ENCODE measurements at regions not wholly inside any gene's neighbourhood (a gene's known extent, or its start where the extent isn't known, plus 50 kb on each side); places are given as distances from the start of the nearest gene placed in this dataset.
"Not testable (repeated sequence)": the region's sequence is repeated elsewhere in the genome, so short reads cannot be mapped to it uniquely, and the experiment has no call there.

DNA sequence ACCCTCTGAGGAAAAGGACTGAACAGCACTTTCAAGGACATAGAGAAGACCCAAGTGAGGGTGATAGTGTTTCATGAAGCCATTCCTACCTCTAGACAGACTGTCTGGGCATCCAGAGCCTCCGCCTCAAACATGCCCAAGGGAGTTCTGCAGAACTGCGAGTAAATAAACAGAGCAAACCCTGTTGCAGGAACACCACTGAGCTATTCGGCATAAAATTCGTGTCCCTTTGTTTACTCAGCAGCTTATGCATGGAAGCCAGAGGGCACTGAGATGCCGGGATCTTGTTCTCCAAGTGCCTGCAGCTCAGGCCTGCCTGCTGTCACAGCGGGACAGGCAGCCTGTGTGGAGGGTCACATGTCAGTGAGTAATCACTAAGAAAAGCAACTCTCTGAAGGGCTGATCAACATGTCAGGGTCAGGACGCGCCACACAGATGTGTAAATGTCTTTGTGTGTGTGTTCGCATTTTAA, 164.9 kb upstream of the HEY2 start:
- no peaks in the 10 kb centered on the region for H3K4me1 ChIP-seq (ENCODE audit: control insufficient read depth, insufficient read depth, low read length)
- WGBS (ENCODE audit: insufficient coverage, low lambda C conversion rate): no CpG with 5 or more reads among the region's 9 CpGs
- no peak overlapping the region for H3K27ac ChIP-seq (ENCODE audit: low read length)
- H3K9me3 ChIP-seq (ENCODE audit: control insufficient read depth, low read depth, low read length): no peaks in the 10 kb centered on the region
- H3K27me3 ChIP-seq (ENCODE audit: control insufficient read depth, insufficient read depth, low read length): no peaks in the 10 kb centered on the region
- no peaks in the 10 kb centered on the region for H3K36me3 ChIP-seq (ENCODE audit: control insufficient read depth, insufficient read depth, low read length)
- no peak for DNase-seq
- H3K4me3 ChIP-seq (ENCODE audit: low read length): no peak overlapping the region

DNA sequence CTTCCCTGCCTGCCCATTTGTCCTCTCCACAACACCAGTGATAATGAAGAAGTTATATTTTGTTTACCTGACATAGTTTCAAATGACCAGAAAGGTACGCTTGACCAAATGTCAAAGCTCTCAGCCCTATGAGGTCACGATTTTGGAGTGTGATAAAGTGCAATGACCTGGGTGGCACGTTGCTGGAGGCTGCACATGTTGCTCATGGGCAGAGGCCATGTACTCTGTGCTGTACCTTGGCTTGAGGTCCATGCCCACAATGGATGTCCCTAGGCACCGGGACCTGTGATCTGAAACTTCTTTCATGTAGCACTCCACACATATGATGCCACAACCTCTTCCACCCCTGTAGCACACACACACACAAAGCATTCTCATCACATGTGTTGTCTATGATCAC, 164.0 kb upstream of the HEY2 start:
- Histone ChIP-seq H3K4me1 (ENCODE audit: control insufficient read depth, insufficient read depth, low read length) (no peaks in the 10 kb centered on the region), H3K27ac (ENCODE audit: low read length) (no peak overlapping the region), H3K36me3 (ENCODE audit: control insufficient read depth, insufficient read depth, low read length) (no peaks in the 10 kb centered on the region), H3K27me3 (ENCODE audit: control insufficient read depth, insufficient read depth, low read length) (no peaks in the 10 kb centered on the region), H3K4me3 (ENCODE audit: low read length) (no peak overlapping the region), H3K9me3 (ENCODE audit: control insufficient read depth, low read depth, low read length) (no peaks in the 10 kb centered on the region)
- DNase-seq: no peak
- no CpG with 5 or more reads among the region's 4 CpGs for WGBS (ENCODE audit: insufficient coverage, low lambda C conversion rate)

DNA sequence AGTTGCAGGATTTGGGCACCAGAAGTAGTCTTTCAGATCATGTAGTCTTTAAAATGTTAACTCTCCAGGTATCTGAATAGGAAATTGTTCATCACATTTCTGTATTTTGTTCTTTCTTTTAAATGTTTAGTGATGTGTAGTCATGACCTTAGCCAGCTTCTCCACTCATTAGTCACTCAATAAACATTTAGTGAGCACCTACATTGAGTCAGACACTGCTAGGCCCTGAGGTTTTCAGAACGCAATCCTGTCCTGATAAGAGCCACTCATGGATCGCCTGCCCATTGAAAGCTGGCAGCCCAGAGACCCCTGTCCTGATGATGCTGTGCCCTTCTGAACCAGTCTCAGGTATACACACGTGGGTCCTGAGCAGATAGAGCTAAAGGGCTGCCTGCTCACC, 163.4 kb upstream of the HEY2 start:
- Histone ChIP-seq H3K4me1 (ENCODE audit: control insufficient read depth, insufficient read depth, low read length) (no peaks in the 10 kb centered on the region), H3K27me3 (ENCODE audit: control insufficient read depth, insufficient read depth, low read length) (no peaks in the 10 kb centered on the region), H3K9me3 (ENCODE audit: control insufficient read depth, low read depth, low read length) (no peaks in the 10 kb centered on the region), H3K27ac (ENCODE audit: low read length) (no peak overlapping the region), H3K4me3 (ENCODE audit: low read length) (no peak overlapping the region), H3K36me3 (ENCODE audit: control insufficient read depth, insufficient read depth, low read length) (no peaks in the 10 kb centered on the region)
- no peak for DNase-seq
- no CpG with 5 or more reads among the region's 3 CpGs for WGBS (ENCODE audit: insufficient coverage, low lambda C conversion rate)

DNA sequence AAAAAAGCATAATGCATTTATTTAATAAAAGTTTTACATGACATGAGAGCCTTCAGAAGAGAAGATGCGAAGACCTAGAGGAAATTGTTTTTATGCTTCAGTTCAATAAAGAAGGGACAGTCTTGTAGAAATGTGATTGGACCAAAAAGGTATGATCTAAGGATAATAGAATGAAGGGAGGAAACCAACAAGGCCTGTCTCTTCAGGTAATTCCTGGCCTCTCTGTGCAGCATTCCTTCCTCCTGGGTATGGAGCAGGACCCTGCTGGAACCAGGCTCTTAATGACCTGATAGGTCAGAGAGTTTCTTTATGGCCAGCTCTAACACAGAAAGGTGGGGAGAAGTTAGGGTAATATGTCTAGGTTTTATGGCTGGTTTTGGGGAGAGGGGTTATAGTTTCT, 162.8 kb upstream of the HEY2 start:
- WGBS (ENCODE audit: insufficient coverage, low lambda C conversion rate): 100% methylated on average over 1 of the region's 1 CpG
- DNase-seq: no peak
- Histone ChIP-seq H3K4me3 (ENCODE audit: low read length) (no peak overlapping the region), H3K27ac (ENCODE audit: low read length) (no peak overlapping the region), H3K4me1 (ENCODE audit: control insufficient read depth, insufficient read depth, low read length) (no peaks in the 10 kb centered on the region), H3K36me3 (ENCODE audit: control insufficient read depth, insufficient read depth, low read length) (no peaks in the 10 kb centered on the region), H3K27me3 (ENCODE audit: control insufficient read depth, insufficient read depth, low read length) (no peaks in the 10 kb centered on the region), H3K9me3 (ENCODE audit: control insufficient read depth, low read depth, low read length) (no peaks in the 10 kb centered on the region)

DNA sequence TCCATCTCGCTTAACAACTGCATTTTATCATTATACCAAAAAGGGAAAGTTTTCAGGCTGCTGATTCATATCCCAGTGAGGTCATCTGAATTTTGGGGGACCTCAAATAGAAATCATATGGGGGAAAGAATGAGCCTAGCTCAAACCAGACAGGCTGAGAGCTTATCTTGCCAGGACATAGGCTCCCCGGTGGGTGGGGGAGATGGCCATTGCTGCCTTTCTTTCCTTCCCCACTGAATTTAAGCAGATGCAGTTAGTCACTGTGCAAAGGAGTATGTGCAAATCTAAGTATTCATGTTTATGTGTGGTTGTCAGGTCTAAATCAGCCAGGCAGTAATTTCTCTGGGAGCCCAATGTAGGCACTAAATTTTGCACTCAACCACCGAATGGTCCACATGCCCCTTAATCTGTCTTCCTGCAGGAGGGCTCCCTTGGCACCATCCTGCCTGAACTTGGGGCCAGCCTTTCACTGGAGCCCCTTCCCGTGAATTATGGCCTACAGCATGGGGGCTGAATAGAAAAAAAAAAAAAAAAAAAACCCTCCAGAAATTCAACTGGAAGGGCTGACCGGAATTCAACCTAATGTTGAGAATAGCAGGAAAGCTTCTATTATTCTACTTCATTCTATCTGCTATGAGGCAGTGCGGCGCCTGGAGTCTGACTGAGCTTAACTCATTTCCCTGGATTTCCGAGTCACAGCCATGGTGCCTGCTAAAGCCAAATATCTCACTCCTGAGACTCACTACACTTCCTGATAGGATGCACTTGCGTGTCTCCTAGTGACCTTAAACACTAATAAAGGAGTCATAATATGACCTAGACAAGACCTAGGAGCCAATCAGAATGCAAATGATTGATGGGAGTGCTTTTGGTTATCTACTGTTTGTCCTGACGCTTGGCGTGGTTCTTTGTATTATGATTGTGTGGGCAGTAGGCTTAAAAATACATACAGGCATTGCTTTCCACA, 161.5 kb upstream of the HEY2 start:
- H3K9me3 ChIP-seq (ENCODE audit: control insufficient read depth, low read depth, low read length): no peaks in the 10 kb centered on the region
- H3K4me3 ChIP-seq (ENCODE audit: low read length): no peak overlapping the region
- no peaks in the 10 kb centered on the region for H3K36me3 ChIP-seq (ENCODE audit: control insufficient read depth, insufficient read depth, low read length)
- no peaks in the 10 kb centered on the region for H3K27me3 ChIP-seq (ENCODE audit: control insufficient read depth, insufficient read depth, low read length)
- no peak for DNase-seq
- H3K27ac ChIP-seq (ENCODE audit: low read length): no peak overlapping the region
- H3K4me1 ChIP-seq (ENCODE audit: control insufficient read depth, insufficient read depth, low read length): no peaks in the 10 kb centered on the region
- WGBS (ENCODE audit: insufficient coverage, low lambda C conversion rate): 100% methylated on average over 1 of the region's 11 CpGs

DNA sequence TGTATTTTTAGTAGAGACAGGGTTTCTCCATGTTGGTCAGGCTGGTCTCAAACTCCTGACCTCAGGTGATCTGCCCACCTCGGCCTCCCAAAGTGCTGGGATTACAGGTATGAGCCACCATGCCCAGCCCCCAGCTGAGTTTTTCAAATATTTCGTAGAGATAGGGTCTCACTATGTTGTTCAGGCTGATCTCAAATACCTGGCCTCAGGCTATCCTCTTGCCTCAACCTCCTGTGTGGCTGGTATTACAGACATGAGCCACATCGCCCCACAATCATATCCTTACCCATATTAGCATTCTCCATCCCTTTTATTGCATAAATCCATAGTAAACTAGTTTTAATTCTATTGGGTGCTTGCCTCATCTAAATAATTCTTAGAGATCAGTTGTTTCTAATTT, 157.6 kb upstream of the HEY2 start:
- H3K4me3 ChIP-seq (ENCODE audit: low read length); H3K27me3 ChIP-seq (ENCODE audit: control insufficient read depth, insufficient read depth, low read length); H3K27ac ChIP-seq (ENCODE audit: low read length); H3K9me3 ChIP-seq (ENCODE audit: control insufficient read depth, low read depth, low read length); H3K4me1 ChIP-seq (ENCODE audit: control insufficient read depth, insufficient read depth, low read length); H3K36me3 ChIP-seq (ENCODE audit: control insufficient read depth, insufficient read depth, low read length); DNase-seq: not testable (repeated sequence)
- no CpG with 5 or more reads among the region's 3 CpGs for WGBS (ENCODE audit: insufficient coverage, low lambda C conversion rate)

DNA sequence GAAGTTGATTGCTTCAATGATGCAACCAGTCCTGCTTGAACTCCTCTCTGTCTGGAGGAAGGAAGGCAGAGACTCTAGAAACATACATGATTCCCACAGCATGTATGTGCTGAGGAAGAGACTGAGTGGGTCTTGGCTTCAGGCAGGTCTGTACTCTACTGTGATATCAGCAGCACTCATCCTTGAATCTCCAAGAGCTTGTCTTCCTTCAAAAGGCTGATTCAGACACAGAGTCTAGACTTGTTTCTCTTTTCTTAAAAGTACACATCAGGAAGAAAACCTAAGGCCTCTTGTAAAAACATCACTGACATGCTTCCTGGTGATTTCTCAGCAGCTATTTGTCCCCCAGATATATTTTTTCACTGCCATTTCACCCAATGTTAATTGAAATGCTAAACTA, 155.7 kb upstream of the HEY2 start:
- Histone ChIP-seq H3K36me3 (ENCODE audit: control insufficient read depth, insufficient read depth, low read length) (no peaks in the 10 kb centered on the region), H3K27me3 (ENCODE audit: control insufficient read depth, insufficient read depth, low read length) (no peaks in the 10 kb centered on the region), H3K4me3 (ENCODE audit: low read length) (no peak overlapping the region), H3K27ac (ENCODE audit: low read length) (no peak overlapping the region), H3K4me1 (ENCODE audit: control insufficient read depth, insufficient read depth, low read length) (no peaks in the 10 kb centered on the region), H3K9me3 (ENCODE audit: control insufficient read depth, low read depth, low read length) (no peaks in the 10 kb centered on the region)
- DNase-seq: no peak

DNA sequence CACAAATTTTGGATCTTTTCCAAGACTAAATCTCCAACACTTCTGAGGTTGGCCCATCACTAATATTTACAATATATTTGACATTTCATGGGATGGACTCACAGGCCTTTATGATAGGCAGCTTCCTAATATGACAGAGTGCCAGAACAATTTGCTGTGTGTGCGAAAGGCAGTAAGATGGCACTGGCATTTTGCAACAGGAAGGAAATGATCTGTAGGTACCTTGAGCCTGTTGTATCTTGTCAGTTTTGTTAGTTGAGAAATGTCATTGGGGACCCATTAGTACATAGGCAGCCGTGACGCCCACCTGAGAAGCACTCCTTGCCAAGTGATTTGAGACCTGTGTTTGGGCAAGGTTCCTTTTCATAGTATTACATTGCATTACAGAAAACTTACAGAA, 153.4 kb upstream of the HEY2 start:
- DNase-seq: no peak

DNA sequence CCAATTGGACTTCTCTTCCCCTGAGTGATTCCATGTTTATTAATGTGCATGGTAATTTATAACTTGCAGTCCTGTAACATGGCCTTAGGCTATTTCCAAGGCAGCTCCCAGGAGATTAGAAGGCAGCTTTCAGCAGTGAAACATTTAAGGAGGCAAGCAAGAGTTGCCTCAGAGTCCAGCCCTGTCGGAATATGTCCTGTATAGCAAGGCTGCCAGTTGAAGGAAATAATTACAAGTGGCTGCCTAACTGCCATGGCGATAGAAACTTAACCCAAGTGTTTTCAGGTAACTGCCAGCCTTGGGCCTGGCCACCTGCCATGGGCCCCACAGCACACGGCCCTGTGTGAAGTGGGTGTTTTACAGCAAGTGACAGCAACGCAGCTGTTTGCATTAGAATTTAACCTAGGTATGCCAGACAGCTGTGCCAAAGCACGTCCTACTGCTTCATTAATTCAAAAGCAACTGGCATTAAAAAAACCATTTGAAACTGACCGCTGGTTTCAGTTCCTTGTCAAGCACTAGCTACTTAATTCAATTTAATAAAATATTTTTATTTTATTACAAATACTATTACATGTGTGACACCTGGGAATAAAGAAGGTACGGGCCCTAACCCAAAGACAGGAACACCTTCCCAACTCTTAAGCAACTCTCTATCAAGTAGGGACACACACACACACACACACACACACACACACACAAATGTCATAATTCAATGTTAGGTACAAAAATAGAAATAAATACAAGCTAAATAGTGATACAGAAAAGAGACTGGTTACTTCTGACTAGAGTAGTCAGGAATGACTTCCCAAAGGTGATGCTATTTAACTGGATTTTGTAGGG, 151.8 kb upstream of the HEY2 start:
- no peaks in the 10 kb centered on the region for H3K36me3 ChIP-seq (ENCODE audit: control insufficient read depth, insufficient read depth, low read length)
- WGBS (ENCODE audit: insufficient coverage, low lambda C conversion rate): no CpG with 5 or more reads among the region's 7 CpGs
- H3K4me1 ChIP-seq (ENCODE audit: control insufficient read depth, insufficient read depth, low read length): no peaks in the 10 kb centered on the region
- H3K27ac ChIP-seq (ENCODE audit: low read length): no peak overlapping the region
- DNase-seq: no peak
- no peaks in the 10 kb centered on the region for H3K9me3 ChIP-seq (ENCODE audit: control insufficient read depth, low read depth, low read length)
- H3K4me3 ChIP-seq (ENCODE audit: low read length): no peak overlapping the region
- no peaks in the 10 kb centered on the region for H3K27me3 ChIP-seq (ENCODE audit: control insufficient read depth, insufficient read depth, low read length)

More for the DNA sequence above, 153.4 kb upstream of the HEY2 start:
- Histone ChIP-seq H3K4me3 (ENCODE audit: low read length) (no peak overlapping the region), H3K36me3 (ENCODE audit: control insufficient read depth, insufficient read depth, low read length) (no peaks in the 10 kb centered on the region), H3K4me1 (ENCODE audit: control insufficient read depth, insufficient read depth, low read length) (no peaks in the 10 kb centered on the region), H3K9me3 (ENCODE audit: control insufficient read depth, low read depth, low read length) (no peaks in the 10 kb centered on the region), H3K27ac (ENCODE audit: low read length) (no peak overlapping the region), H3K27me3 (ENCODE audit: control insufficient read depth, insufficient read depth, low read length) (no peaks in the 10 kb centered on the region)
- 100% methylated on average over 1 of the region's 3 CpGs for WGBS (ENCODE audit: insufficient coverage, low lambda C conversion rate)

DNA sequence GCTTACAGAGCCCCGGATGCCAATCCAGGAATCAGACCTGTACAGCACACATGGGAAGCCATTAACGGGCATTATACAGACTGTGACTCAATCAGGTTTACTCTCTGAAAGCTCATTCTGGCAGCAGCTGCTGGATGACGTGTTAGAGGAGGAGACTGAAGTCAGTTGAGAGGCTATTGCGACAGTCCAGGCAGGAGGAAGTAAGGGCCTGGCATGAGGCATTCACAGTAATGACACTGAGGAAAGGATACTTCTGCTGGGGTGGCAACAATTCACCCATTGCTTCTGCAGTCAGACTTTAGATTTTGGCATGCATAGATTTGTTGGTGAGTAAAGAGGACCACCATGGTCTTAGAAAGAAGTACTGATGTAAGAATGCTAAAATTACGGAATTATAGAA, 151.0 kb upstream of the HEY2 start:
- H3K9me3 ChIP-seq (ENCODE audit: control insufficient read depth, low read depth, low read length): no peaks in the 10 kb centered on the region
- H3K4me3 ChIP-seq (ENCODE audit: low read length): no peak overlapping the region
- no peaks in the 10 kb centered on the region for H3K36me3 ChIP-seq (ENCODE audit: control insufficient read depth, insufficient read depth, low read length)
- H3K27ac ChIP-seq (ENCODE audit: low read length): no peak overlapping the region
- DNase-seq: no peak
- WGBS (ENCODE audit: insufficient coverage, low lambda C conversion rate): 100% methylated on average over 1 of the region's 5 CpGs
- H3K27me3 ChIP-seq (ENCODE audit: control insufficient read depth, insufficient read depth, low read length): no peaks in the 10 kb centered on the region
- H3K4me1 ChIP-seq (ENCODE audit: control insufficient read depth, insufficient read depth, low read length): no peaks in the 10 kb centered on the region
